ENCODE measurements at regions not wholly inside any gene's neighbourhood (a gene's known extent, or its start where the extent isn't known, plus 50 kb on each side); places are given as distances from the start of the nearest gene placed in this dataset.
"Not testable (repeated sequence)": the region's sequence is repeated elsewhere in the genome, so short reads cannot be mapped to it uniquely, and the experiment has no call there.

DNA sequence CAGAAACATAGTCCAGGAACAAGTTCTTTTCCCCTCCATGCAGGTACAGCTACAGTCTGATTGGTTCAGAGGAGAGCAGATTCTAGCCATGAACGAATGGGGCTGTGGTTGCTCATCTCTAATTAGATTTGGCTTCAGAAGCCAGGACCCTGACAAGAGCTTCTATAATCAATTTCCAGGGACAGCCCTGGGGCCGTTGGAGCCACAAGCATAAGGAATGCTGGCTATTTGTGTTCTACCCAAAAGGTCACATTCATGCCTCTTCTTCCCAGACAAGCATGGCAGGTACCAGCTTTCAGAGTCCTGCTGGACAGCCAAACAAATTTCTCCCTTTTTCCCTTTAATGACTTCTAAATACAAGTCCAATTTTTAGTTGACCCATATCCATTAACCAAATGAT is 215.5 kb upstream of the LRTM1 start:
- no peak overlapping the region for H3K27ac ChIP-seq (ENCODE audit: low read depth, low read length, severe bottlenecking)
- WGBS, 2 experiments (ENCODE audit: insufficient coverage in 2 of 2), result 81 to 85% methylated on average over 2 of the region's 2 CpGs
- H3K4me3 ChIP-seq (ENCODE audit: extremely low read depth, insufficient read depth, low read length, poor library complexity, severe bottlenecking), result no peak overlapping the region
- H3K4me1 ChIP-seq (ENCODE audit: control insufficient read depth, insufficient read depth, low read length, poor library complexity, severe bottlenecking), result no peaks in the 10 kb centered on the region
- H3K36me3 ChIP-seq (ENCODE audit: control insufficient read depth, insufficient read depth, low read length), result no peaks in the 10 kb centered on the region
- H3K9me3 ChIP-seq (ENCODE audit: control insufficient read depth, low read length), result no peaks in the 10 kb centered on the region

DNA sequence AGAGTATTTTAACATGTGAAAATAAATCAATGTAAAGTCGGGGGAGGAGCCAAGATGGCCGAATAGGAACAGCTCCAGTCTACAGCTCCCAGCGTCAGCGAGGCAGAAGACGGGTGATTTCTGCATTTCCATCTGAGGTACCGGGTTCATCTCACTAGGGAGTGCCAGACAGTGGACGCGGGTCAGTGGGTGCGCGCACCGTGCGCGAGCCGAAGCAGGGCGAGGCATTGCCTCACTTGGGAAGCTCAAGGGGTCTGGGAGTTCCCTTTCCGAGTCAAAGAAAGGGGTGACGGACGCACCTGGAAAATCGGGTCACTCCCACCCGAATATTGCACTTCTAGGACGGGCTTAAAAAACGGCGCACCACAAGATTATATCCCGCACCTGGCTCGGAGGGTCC is 208.4 kb upstream of the LRTM1 start:
- not testable (repeated sequence) for H3K9me3 ChIP-seq (ENCODE audit: control insufficient read depth, low read length); H3K4me3 ChIP-seq (ENCODE audit: extremely low read depth, insufficient read depth, low read length, poor library complexity, severe bottlenecking); H3K36me3 ChIP-seq (ENCODE audit: control insufficient read depth, insufficient read depth, low read length); H3K4me1 ChIP-seq (ENCODE audit: control insufficient read depth, insufficient read depth, low read length, poor library complexity, severe bottlenecking); H3K27ac ChIP-seq (ENCODE audit: low read depth, low read length, severe bottlenecking)
- WGBS, 2 experiments (ENCODE audit: insufficient coverage in 2 of 2), result 91 to 96% methylated on average over 9 to 18 of the region's 25 CpGs

DNA sequence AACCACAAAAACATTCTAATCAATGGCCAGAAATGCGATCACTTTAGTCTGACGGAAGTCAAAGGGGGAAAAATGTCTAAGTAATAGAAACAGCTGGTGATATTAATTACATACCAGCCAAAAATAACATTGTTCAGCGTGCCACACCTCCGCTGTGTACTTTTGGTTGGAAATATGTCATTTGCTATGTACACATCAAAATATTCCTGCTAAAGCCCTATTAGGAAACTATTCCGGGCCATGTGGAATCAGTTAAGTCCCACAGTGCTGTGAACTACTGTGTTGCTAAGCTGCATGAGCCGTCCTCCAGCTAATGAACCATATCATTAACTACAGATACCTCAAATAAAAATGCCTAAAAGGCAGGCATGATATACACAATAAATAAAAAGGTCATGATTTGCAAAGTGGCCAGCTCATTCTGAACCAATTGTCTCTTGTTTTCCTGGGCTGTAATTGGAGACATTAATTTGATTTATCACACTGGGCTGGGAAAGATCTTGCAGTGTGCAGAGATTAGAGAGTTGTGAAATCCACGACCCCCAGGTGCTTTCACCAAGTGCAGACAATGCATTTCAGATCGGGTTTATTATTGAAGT is 200.5 kb upstream of the LRTM1 start:
- Histone ChIP-seq H3K27ac (ENCODE audit: low read depth, low read length, severe bottlenecking) (no peak overlapping the region), H3K4me3 (ENCODE audit: extremely low read depth, insufficient read depth, low read length, poor library complexity, severe bottlenecking) (no peak overlapping the region), H3K36me3 (ENCODE audit: control insufficient read depth, insufficient read depth, low read length) (no peaks in the 10 kb centered on the region), H3K4me1 (ENCODE audit: control insufficient read depth, insufficient read depth, low read length, poor library complexity, severe bottlenecking) (no peaks in the 10 kb centered on the region), H3K9me3 (ENCODE audit: control insufficient read depth, low read length) (no peaks in the 10 kb centered on the region)
- WGBS, 2 experiments (ENCODE audit: insufficient coverage in 2 of 2), result 70 to 86% methylated on average over 2 to 3 of the region's 8 CpGs

DNA sequence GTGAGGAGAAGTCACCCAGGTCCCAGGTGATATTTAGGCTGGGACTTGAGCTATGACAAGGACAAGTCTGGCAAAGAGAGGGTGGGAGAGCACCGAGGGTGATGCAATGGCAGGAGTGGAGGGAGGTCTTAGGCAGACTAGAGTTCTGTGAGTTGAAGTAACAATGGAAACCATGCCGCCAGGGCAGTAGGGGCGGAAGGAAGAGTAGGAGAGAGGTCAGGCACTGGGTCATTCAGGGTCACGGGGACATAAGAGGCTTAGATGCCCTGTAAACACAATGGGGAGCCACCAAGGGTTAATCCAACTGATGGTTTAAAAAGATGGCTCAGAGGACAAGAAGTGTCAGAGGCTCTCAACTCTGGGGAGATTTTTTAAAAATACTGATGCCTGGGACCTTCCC is 199.7 kb upstream of the LRTM1 start:
- H3K36me3 ChIP-seq (ENCODE audit: control insufficient read depth, insufficient read depth, low read length), result no peaks in the 10 kb centered on the region
- peak overlapping the region; percentile 16 for H3K27ac ChIP-seq (ENCODE audit: low read depth, low read length, severe bottlenecking)
- H3K9me3 ChIP-seq (ENCODE audit: control insufficient read depth, low read length), result no peaks in the 10 kb centered on the region
- H3K4me1 ChIP-seq (ENCODE audit: control insufficient read depth, insufficient read depth, low read length, poor library complexity, severe bottlenecking), result no peaks in the 10 kb centered on the region
- H3K4me3 ChIP-seq (ENCODE audit: extremely low read depth, insufficient read depth, low read length, poor library complexity, severe bottlenecking), result no peak overlapping the region
- WGBS, 2 experiments (ENCODE audit: insufficient coverage in 2 of 2), result 67 to 72% methylated on average over 4 of the region's 4 CpGs

DNA sequence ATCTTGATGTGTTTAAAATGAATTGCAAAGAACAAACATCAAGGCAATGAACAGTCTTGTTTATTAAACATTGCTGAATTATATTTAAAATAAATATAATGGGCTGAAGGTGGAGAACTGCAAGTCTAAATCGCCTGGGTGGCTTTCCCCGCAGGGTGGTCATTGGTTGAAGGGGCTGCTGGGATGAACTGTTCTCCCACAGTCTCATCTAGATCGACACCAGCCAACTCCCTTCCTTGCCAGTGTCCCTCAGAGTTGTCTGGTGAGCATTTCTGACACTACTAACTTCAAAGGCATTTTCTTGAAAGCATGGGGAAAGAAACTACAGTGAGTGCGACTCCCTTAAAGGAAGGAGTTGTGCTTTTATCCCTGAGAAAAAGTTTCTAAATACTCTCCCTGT is 196.5 kb upstream of the LRTM1 start:
- H3K4me3 ChIP-seq (ENCODE audit: extremely low read depth, insufficient read depth, low read length, poor library complexity, severe bottlenecking), result no peak overlapping the region
- no peaks in the 10 kb centered on the region for H3K9me3 ChIP-seq (ENCODE audit: control insufficient read depth, low read length)
- no peaks in the 10 kb centered on the region for H3K4me1 ChIP-seq (ENCODE audit: control insufficient read depth, insufficient read depth, low read length, poor library complexity, severe bottlenecking)
- no CpG with 5 or more reads among the region's 4 CpGs for WGBS, 2 experiments (ENCODE audit: insufficient coverage in 2 of 2)
- H3K27ac ChIP-seq (ENCODE audit: low read depth, low read length, severe bottlenecking), result no peak overlapping the region
- no peaks in the 10 kb centered on the region for H3K36me3 ChIP-seq (ENCODE audit: control insufficient read depth, insufficient read depth, low read length)
